ENCODE measurements at regions not wholly inside any gene's neighbourhood (a gene's known extent, or its start where the extent isn't known, plus 50 kb on each side); places are given as distances from the start of the nearest gene placed in this dataset.

GRCh38 chr9:84403288-84403687, 62.7 kb upstream of the SLC28A3 start:
- Histone ChIP-seq H3K4me1 (no peaks in the 10 kb centered on the region), H3K27me3 (no peaks in the 10 kb centered on the region), H3K27ac (replicated peaks in 1 of 4) (no peak overlapping the region), H3K9me3 (no peaks in the 10 kb centered on the region), H3K4me3 (no peak overlapping the region), H3K36me3 (no peaks in the 10 kb centered on the region)
- intact Hi-C loops (cut with DNase I) = no loop called here
- DNase-seq (ENCODE audit: extremely low spot score) = no peak
- TF ChIP-seq POLR2A (IDR thresholded peaks at IDR 0.05; ENCODE audit: low read depth) (no peak), CTCF (IDR thresholded peaks at IDR 0.05) (no peak), EP300 (IDR thresholded peaks at IDR 0.05) (no peak), POLR2AphosphoS5 (IDR thresholded peaks at IDR 0.05) (no peak)
- WGBS = 77% methylated on average over 3 of the region's 3 CpGs

GRCh38 chr9:84404095-84404686, 63.6 kb upstream of the SLC28A3 start:
- Histone ChIP-seq H3K4me3 (no peak overlapping the region), H3K9me3 (no peaks in the 10 kb centered on the region), H3K4me1 (no peaks in the 10 kb centered on the region), H3K27ac (replicated peaks in 1 of 4) (no peak overlapping the region), H3K27me3 (no peaks in the 10 kb centered on the region), H3K36me3 (no peaks in the 10 kb centered on the region)
- no peak for DNase-seq (ENCODE audit: extremely low spot score)
- TF ChIP-seq POLR2A (IDR thresholded peaks at IDR 0.05; ENCODE audit: low read depth) = no peak
- TF ChIP-seq CTCF (IDR thresholded peaks at IDR 0.05) = peak in 2 of 3 experiments; percentile 22 to 25
- intact Hi-C loops (cut with DNase I) = no loop called here
- 32% methylated on average over 8 of the region's 8 CpGs for WGBS

GRCh38 chr9:84405667-84406066, 65.1 kb upstream of the SLC28A3 start:
- no peaks in the 10 kb centered on the region for H3K27me3 ChIP-seq
- H3K27ac ChIP-seq (replicated peaks in 1 of 4) = no peak overlapping the region
- WGBS = 86% methylated on average over 4 of the region's 4 CpGs
- no peaks in the 10 kb centered on the region for H3K9me3 ChIP-seq
- intact Hi-C loops (cut with DNase I) = no loop called here
- no peaks in the 10 kb centered on the region for H3K36me3 ChIP-seq
- no peak overlapping the region for H3K4me3 ChIP-seq
- H3K4me1 ChIP-seq = no peaks in the 10 kb centered on the region
- DNase-seq (ENCODE audit: extremely low spot score) = no peak
- TF ChIP-seq EP300 (IDR thresholded peaks at IDR 0.05) = no peak
- TF ChIP-seq POLR2A (IDR thresholded peaks at IDR 0.05; ENCODE audit: low read depth) = no peak
- TF ChIP-seq CTCF (IDR thresholded peaks at IDR 0.05) = no peak
- no peak for TF ChIP-seq POLR2AphosphoS5 (IDR thresholded peaks at IDR 0.05)

GRCh38 chr9:84408416-84408815, 67.9 kb upstream of the SLC28A3 start:
- no peak overlapping the region for H3K27ac ChIP-seq (replicated peaks in 1 of 4)
- WGBS = 97% methylated on average over 22 of the region's 34 CpGs
- no peak for DNase-seq (ENCODE audit: extremely low spot score)
- H3K36me3 ChIP-seq = no peaks in the 10 kb centered on the region
- H3K4me1 ChIP-seq = no peaks in the 10 kb centered on the region
- no peaks in the 10 kb centered on the region for H3K27me3 ChIP-seq
- no peak for TF ChIP-seq POLR2AphosphoS5 (IDR thresholded peaks at IDR 0.05)
- TF ChIP-seq EP300 (IDR thresholded peaks at IDR 0.05) = no peak
- TF ChIP-seq CTCF (IDR thresholded peaks at IDR 0.05) = no peak
- TF ChIP-seq POLR2A (IDR thresholded peaks at IDR 0.05; ENCODE audit: low read depth) = no peak
- intact Hi-C loops (cut with DNase I) = no loop called here
- H3K9me3 ChIP-seq = no peaks in the 10 kb centered on the region
- no peak overlapping the region for H3K4me3 ChIP-seq

GRCh38 chr9:84411683-84412267, 71.2 kb upstream of the SLC28A3 start:
- intact Hi-C loops (cut with DNase I) = no loop called here
- DNase-seq (ENCODE audit: extremely low spot score) = no peak
- no peaks in the 10 kb centered on the region for H3K4me1 ChIP-seq
- no peak overlapping the region for H3K27ac ChIP-seq (replicated peaks in 1 of 4)
- no peaks in the 10 kb centered on the region for H3K27me3 ChIP-seq
- H3K4me3 ChIP-seq = no peak overlapping the region
- H3K9me3 ChIP-seq = no peaks in the 10 kb centered on the region
- TF ChIP-seq CTCF (IDR thresholded peaks at IDR 0.05) = no peak
- no peak for TF ChIP-seq POLR2A (IDR thresholded peaks at IDR 0.05; ENCODE audit: low read depth)
- no peak for TF ChIP-seq POLR2AphosphoS5 (IDR thresholded peaks at IDR 0.05)
- H3K36me3 ChIP-seq = no peaks in the 10 kb centered on the region
- WGBS = 83% methylated on average over 6 of the region's 6 CpGs

Data from esophagus muscularis mucosa (tissue), 4 donors.